Epithelial cell of proximal tubule (primary cell): ENCODE measurements at regions not wholly inside any gene's neighbourhood (a gene's known extent, or its start where the extent isn't known, plus 50 kb on each side); places are given as distances from the start of the nearest gene placed in this dataset.

Experiments
- DNase-seq: peaks from one replicate; pipeline ENCODE4 v3.0.0-alpha.2; 2011; ENCODE audit warnings: low read depth
- H3K4me3 ChIP-seq: 2 replicates; pipeline ENCODE4 v1.5.1; 2011; ENCODE audit warnings: low read depth, mild to moderate bottlenecking, low read length
- TF ChIP-seq, protein P1 (sequence below): conservative IDR thresholded peaks from 2 replicates; pipeline ENCODE4 v1.5.1; 2012; ENCODE audit warnings: low read depth, mild to moderate bottlenecking, low read length

DNA sequence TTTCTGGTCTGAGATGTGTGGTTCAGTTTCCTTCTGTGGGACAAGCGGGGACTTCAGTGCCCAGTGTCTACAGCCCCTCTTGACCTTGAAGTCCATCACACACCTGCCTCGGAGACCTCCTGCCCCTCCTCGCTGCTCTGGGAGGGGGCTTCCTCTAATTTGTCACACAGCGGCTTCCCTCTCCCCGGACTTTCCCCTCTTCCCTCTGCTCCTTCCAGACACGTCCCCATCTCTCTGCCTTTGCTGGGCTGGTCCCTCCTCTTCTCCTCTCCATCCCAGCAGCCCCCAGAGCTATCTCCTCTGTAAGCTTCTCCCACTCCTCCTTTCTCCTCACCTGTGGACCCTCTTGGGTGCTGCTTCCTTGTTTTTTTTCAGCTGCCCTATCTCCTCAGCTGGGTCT lies 122.2 kb upstream of the SORCS3 start:
- DNase-seq = no peak
- H3K4me3 ChIP-seq = no peak overlapping the region
- TF ChIP-seq, protein P1, sequence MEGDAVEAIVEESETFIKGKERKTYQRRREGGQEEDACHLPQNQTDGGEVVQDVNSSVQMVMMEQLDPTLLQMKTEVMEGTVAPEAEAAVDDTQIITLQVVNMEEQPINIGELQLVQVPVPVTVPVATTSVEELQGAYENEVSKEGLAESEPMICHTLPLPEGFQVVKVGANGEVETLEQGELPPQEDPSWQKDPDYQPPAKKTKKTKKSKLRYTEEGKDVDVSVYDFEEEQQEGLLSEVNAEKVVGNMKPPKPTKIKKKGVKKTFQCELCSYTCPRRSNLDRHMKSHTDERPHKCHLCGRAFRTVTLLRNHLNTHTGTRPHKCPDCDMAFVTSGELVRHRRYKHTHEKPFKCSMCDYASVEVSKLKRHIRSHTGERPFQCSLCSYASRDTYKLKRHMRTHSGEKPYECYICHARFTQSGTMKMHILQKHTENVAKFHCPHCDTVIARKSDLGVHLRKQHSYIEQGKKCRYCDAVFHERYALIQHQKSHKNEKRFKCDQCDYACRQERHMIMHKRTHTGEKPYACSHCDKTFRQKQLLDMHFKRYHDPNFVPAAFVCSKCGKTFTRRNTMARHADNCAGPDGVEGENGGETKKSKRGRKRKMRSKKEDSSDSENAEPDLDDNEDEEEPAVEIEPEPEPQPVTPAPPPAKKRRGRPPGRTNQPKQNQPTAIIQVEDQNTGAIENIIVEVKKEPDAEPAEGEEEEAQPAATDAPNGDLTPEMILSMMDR = no peak

DNA sequence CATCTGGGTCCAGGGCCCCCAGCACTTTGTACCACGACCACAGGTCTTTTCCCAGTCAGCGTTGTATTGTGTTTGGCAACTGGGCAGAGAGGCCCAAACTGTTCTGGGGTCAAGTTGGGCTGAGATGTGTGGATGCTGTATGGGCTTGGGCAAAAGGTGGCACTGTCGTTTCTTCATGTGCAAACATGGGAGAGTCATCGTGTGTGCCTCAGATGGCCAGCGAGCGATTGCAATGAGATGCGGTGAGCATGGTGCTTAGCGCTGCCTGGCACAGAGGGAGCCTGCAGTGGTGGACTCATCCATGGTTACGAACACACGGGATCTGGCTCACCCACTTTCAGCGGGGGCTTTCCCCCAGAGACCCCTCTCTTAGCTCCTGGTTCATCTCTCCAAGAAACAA lies 120.4 kb upstream of the SORCS3 start:
- no peak overlapping the region for H3K4me3 ChIP-seq
- DNase-seq = no peak
- TF ChIP-seq, protein P1 = no peak

DNA sequence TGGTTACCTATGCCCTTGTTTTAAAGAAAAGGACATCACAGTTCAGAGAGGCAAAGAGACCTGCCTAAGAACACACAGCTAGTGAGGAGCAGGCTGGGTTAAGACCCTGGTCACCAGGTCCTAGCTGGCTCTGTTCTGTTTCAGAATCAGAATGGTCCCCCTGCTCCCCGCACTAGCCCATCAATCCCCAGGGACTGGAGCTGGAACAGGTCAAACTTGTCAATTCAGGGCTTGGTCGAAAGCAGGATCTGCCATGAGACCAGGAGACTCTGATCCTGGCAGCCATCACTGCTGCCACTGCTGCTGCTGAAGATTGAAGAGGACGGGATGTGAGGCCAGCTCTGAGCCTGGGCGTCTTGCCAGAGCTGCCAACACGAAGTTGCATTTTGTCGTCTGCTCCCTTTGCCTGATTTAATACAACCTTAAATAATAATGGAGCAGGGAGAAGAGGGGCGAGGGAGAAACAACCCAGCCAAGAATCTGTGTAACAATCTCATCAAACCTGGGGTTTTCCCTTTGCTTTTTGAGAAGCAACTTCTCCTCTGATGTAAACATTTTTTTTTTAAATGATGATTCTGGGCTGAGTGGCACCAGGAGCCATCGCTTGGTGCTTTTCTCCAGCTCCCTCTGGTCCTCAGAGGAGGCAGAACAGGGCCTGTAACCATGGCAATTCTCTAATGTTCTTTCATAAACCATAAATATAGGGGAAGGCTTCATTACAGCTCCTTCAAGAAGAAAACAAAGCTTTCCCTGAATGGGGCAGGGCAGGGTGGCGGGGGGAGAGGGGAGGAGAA lies 119.0 kb upstream of the SORCS3 start:
- H3K4me3 ChIP-seq = no peak overlapping the region
- no peak for DNase-seq
- TF ChIP-seq, protein P1 = no peak

DNA sequence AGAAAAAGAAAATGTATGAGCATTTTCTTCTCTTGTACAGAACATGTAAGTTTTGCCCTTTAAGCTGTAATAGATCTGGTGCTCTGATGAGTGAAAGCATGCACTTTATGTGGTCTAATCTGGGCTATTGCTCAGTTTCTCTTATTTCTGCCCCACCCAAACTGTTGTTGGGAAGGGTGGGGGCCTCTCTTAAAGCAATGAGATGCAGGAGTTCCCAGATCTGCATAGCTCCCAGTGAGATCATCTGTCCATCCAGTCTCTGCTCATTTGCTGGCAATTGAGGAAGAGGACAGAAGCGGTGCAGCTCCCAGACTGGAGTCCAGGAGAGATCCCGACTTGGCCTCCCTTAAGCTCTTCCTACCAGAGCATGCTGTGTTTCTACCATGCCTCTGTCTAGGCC lies 114.9 kb upstream of the SORCS3 start:
- TF ChIP-seq, protein P1 = no peak
- no peak for DNase-seq
- H3K4me3 ChIP-seq = no peak overlapping the region

DNA sequence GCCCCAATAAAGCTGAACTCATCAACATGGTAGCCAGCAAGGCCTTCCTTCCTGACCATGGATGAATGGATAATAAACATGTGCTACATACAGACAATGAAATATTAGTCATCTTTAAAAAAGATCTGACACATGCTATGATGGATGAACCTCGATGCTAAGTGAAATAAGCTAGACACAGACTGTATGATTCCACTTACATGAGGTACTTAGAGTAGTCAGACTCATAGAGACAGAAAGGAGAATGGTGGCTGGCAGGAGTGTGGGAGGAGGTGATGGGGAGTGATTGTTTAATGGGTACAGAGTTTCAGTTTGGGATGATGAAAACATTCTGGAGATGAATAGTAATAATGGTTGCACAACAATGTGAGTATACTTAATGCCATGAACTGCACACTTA lies 114.1 kb upstream of the SORCS3 start:
- TF ChIP-seq, protein P1 = no peak
- DNase-seq = no peak
- H3K4me3 ChIP-seq = no peak overlapping the region

DNA sequence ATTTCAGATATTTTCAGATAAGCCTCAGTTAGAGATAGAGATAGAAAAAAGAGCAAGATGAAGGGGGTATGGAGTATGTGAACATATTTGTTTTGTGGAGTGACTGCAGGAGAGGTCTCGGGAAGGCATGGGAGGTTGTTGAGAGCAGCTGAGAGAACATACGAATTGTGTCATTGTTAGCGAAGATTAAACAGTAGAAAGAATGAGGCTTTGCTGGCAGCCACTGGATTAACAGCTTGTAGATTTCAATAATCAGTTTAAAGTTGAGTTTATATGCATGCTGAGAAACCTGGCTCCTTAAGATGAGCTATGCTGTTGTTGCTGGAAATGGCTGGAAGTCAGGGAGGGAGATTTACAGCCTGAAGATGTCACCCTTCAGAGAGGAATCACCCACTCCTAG lies 100.9 kb upstream of the SORCS3 start:
- H3K4me3 ChIP-seq = no peak overlapping the region
- TF ChIP-seq, protein P1 = no peak
- no peak for DNase-seq

DNA sequence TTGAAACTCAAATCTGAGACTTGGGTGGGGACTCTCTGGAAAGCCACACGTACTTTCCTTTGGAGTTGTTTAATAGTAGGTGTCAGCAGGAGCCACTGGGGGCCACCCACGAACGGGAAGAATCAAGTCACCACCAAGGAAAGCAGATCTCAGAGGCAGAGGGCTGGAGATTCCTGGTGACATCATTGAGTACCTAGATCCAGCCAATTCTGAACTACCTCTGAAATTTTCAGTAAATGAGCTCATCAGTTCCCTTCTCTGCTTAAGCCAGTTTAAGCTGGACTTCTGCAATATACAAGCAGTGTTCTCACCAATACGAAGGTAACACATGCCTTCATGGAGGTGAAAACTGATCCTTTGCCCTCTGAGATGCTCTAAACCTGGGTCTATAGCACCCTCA lies 99.3 kb upstream of the SORCS3 start:
- no peak overlapping the region for H3K4me3 ChIP-seq
- TF ChIP-seq, protein P1 = no peak

More for the DNA sequence above, 99.3 kb upstream of the SORCS3 start:
- DNase-seq = no peak
